C4-2B (cell line): ENCODE measurements at regions not wholly inside any gene's neighbourhood (a gene's known extent, or its start where the extent isn't known, plus 50 kb on each side); places are given as distances from the start of the nearest gene placed in this dataset.

Experiments
- H3K27ac ChIP-seq: fragments of 450-650 bp; 2 replicates; pipeline ENCODE4 v1.5.1; 2017
- CTCF ChIP-seq: fragments of 450-650 bp; conservative IDR thresholded peaks from 2 replicates; pipeline ENCODE4 v1.5.1; 2017; ENCODE audit warnings: mild to moderate bottlenecking
- ZFX ChIP-seq: fragments of 450-650 bp; IDR thresholded peaks from 2 replicates; pipeline ENCODE4 v1.6.1; 2017

- no peak for TF ChIP-seq CTCF
- TF ChIP-seq ZFX: no peak
- no peak overlapping the region for H3K27ac ChIP-seq
Measured at GRCh38 chr10:34024693-34025425, 690.4 kb upstream of the NRP1 start.

GRCh38 chr10:34024282-34024681 is 689.8 kb upstream of the NRP1 start:
- H3K27ac ChIP-seq: no peak overlapping the region
- no peak for TF ChIP-seq ZFX
- TF ChIP-seq CTCF: no peak

GRCh38 chr10:34022195-34022594 is 687.7 kb upstream of the NRP1 start:
- TF ChIP-seq ZFX (no peak), CTCF (no peak)
- H3K27ac ChIP-seq: no peak overlapping the region

GRCh38 chr10:34018784-34019183 is 684.3 kb upstream of the NRP1 start:
- no peak overlapping the region for H3K27ac ChIP-seq
- TF ChIP-seq CTCF (no peak), ZFX (no peak)

GRCh38 chr10:34018129-34018528 is 683.7 kb upstream of the NRP1 start:
- no peak for TF ChIP-seq CTCF
- TF ChIP-seq ZFX: no peak
- H3K27ac ChIP-seq: no peak overlapping the region

- no peak overlapping the region for H3K27ac ChIP-seq
- TF ChIP-seq ZFX (no peak), CTCF (peak; percentile 22)
Measured at GRCh38 chr10:34017281-34017680, 682.8 kb upstream of the NRP1 start.

GRCh38 chr10:34016576-34016975 is 682.1 kb upstream of the NRP1 start:
- TF ChIP-seq CTCF (no peak), ZFX (no peak)
- H3K27ac ChIP-seq: no peak overlapping the region
